Right kidney (tissue), 1 donor: ENCODE measurements at regions not wholly inside any gene's neighbourhood (a gene's known extent, or its start where the extent isn't known, plus 50 kb on each side); places are given as distances from the start of the nearest gene placed in this dataset.
"Not testable (repeated sequence)": the region's sequence is repeated elsewhere in the genome, so short reads cannot be mapped to it uniquely, and the experiment has no call there.

Experiments used
- DNase-seq: peaks from one replicate; pipeline ENCODE4 v3.0.0-alpha.2; 2016

- no peak for DNase-seq
These were observed 233.8 kb downstream of the C7orf25 start for GRCh38 chr7:42677751-42678699.

- DNase-seq = no peak
These were observed 237.3 kb downstream of the C7orf25 start for GRCh38 chr7:42674541-42674940.

- DNase-seq = no peak
These were observed 237.9 kb downstream of the C7orf25 start for GRCh38 chr7:42673951-42674350.

GRCh38 chr7:42672339-42672999 lies 239.4 kb downstream of the C7orf25 start:
- no peak for DNase-seq

GRCh38 chr7:42671627-42672026 lies 240.2 kb downstream of the C7orf25 start:
- DNase-seq = no peak

- no peak for DNase-seq
These were observed 244.9 kb downstream of the C7orf25 start for GRCh38 chr7:42666994-42667393.

- no peak for DNase-seq
These were observed 249.0 kb downstream of the C7orf25 start for GRCh38 chr7:42662862-42663261.

- no peak for DNase-seq
These were observed 250.6 kb downstream of the C7orf25 start for GRCh38 chr7:42661312-42661711.

GRCh38 chr7:42650701-42651100 lies 261.2 kb downstream of the C7orf25 start:
- no peak for DNase-seq

- DNase-seq = no peak
These were observed 261.7 kb downstream of the C7orf25 start for GRCh38 chr7:42650171-42650570.

GRCh38 chr7:42645906-42646305 lies 266.0 kb downstream of the C7orf25 start:
- DNase-seq = no peak

GRCh38 chr7:42642699-42643098 lies 269.2 kb downstream of the C7orf25 start:
- no peak for DNase-seq

- DNase-seq = no peak
These were observed 271.9 kb downstream of the C7orf25 start for GRCh38 chr7:42639930-42640329.

GRCh38 chr7:42636380-42636779 lies 275.5 kb downstream of the C7orf25 start:
- not testable (repeated sequence) for DNase-seq

GRCh38 chr7:42628054-42628453 lies 283.8 kb downstream of the C7orf25 start:
- DNase-seq = no peak

- DNase-seq = no peak
These were observed 284.2 kb downstream of the C7orf25 start for GRCh38 chr7:42627626-42628025.

- DNase-seq = no peak
These were observed 284.8 kb downstream of the C7orf25 start for GRCh38 chr7:42627101-42627500.

GRCh38 chr7:42625421-42625820 lies 286.4 kb downstream of the C7orf25 start:
- DNase-seq = no peak

GRCh38 chr7:42624471-42624870 lies 287.4 kb downstream of the C7orf25 start:
- DNase-seq = no peak

GRCh38 chr7:42621543-42622219 lies 290.2 kb downstream of the C7orf25 start:
- DNase-seq = peak; percentile 15

- DNase-seq = no peak
These were observed 293.1 kb downstream of the C7orf25 start for GRCh38 chr7:42618651-42619360.

- peak; percentile 12 for DNase-seq
These were observed 293.9 kb downstream of the C7orf25 start for GRCh38 chr7:42617806-42618457.
